Endothelial cell of umbilical vein (primary cell): ENCODE measurements at regions not wholly inside any gene's neighbourhood (a gene's known extent, or its start where the extent isn't known, plus 50 kb on each side); places are given as distances from the start of the nearest gene placed in this dataset.

Experiments
- BruUV-seq: library from RNA; stranded (reverse); fragments of 400-500 nt; replicated peaks from 2 replicates; lab custom pipeline; 2021; lab: Mats Ljungman, UMichigan
- CTCF ChIA-PET: fragments of 300-600, 350-600 bp; sonication (Branson Sonifier 250); formaldehyde crosslinking; loops from one replicate; lab custom pipeline; 2021; ENCODE audit warnings: antibody characterized with exemption, inconsistent platforms; lab: Charles Lee
- POLR2A ChIA-PET: fragments of 300-600, 350-600 bp; sonication (Branson Sonifier 250); formaldehyde crosslinking; loops from one replicate; lab custom pipeline; 2021; ENCODE audit warnings: antibody characterized with exemption, inconsistent platforms; lab: Charles Lee
- DNase-seq: peaks from one replicate; pipeline ENCODE4 v3.0.0-alpha.2; 2011; ENCODE audit warnings: low read depth, low spot score
- FAIRE-seq: peaks from 2 replicates; lab custom pipeline; 2011; peaks lifted over from hg19 to GRCh38; lab: Jason Lieb, UNC
- H2AFZ ChIP-seq: 2 replicates; pipeline ENCODE4 v1.6.0; 2012; ENCODE audit warnings: low read depth, low read length, control low read depth, inconsistent platforms
- H3K27ac ChIP-seq: 2 replicates; pipeline ENCODE4 v1.5.1; 2011; ENCODE audit warnings: low read depth, mild to moderate bottlenecking, control low read depth, low read length, moderate library complexity; ENCODE audit not compliant: insufficient read depth
- H3K27me3 ChIP-seq, 2 experiments: 2 replicates each; pipeline versions ENCODE4 v1.6.0 to v1.6.1; 2011; ENCODE audit warnings: low read length in 2 of 2, mixed read lengths in 1 of 2; ENCODE audit not compliant: control insufficient read depth in 2 of 2, insufficient read depth in 2 of 2
- H3K36me3 ChIP-seq, 2 experiments: 2 replicates in 1 of 2; 3 replicates in 1 of 2; pipeline ENCODE4 v1.5.1; 2011; ENCODE audit warnings: low read length in 2 of 2, mild to moderate bottlenecking in 1 of 2, moderate library complexity in 1 of 2; ENCODE audit not compliant: control insufficient read depth in 2 of 2, insufficient read depth in 2 of 2; ENCODE audit errors: extremely low read depth in 1 of 2
- H3K4me1 ChIP-seq: 3 replicates; pipeline ENCODE4 v1.5.1; 2011; ENCODE audit warnings: mild to moderate bottlenecking, low read length; ENCODE audit not compliant: control insufficient read depth, insufficient read depth; ENCODE audit errors: extremely low read depth
- H3K4me2 ChIP-seq: 2 replicates; pipeline ENCODE4 v1.6.1; 2011; ENCODE audit warnings: low read length, control low read depth, mixed read lengths; ENCODE audit not compliant: insufficient read depth
- H3K4me3 ChIP-seq, 3 experiments: fragments of 200-600 bp in 1 of 3; sonication (generic), shearing (Covaris generic) in 1 of 3; replicated peaks in 1 of 3; 2 replicates each; pipeline ENCODE4 v1.5.1; 2011 to 2016; ENCODE audit warnings: control low read depth in 3 of 3, low read length in 3 of 3, mild to moderate bottlenecking in 2 of 3, inconsistent platforms in 1 of 3, low read depth in 1 of 3, moderate library complexity in 1 of 3; ENCODE audit not compliant: insufficient read depth in 1 of 3
- H3K79me2 ChIP-seq: 2 replicates; pipeline ENCODE4 v1.6.0; 2012; ENCODE audit warnings: low read length, inconsistent platforms; ENCODE audit not compliant: control insufficient read depth, insufficient read depth
- H3K9ac ChIP-seq: replicated peaks from 2 replicates; pipeline ENCODE3; 2011; ENCODE audit warnings: low read length, control low read depth; ENCODE audit not compliant: insufficient read depth; ENCODE audit errors: extremely low read depth
- H3K9me1 ChIP-seq: replicated peaks from 3 replicates; pipeline ENCODE4 v1.6.0; 2011; ENCODE audit warnings: mild to moderate bottlenecking, low read length; ENCODE audit not compliant: control insufficient read depth, insufficient read depth; ENCODE audit errors: extremely low read depth
- H3K9me3 ChIP-seq: replicated peaks from 2 replicates; pipeline ENCODE4 v1.5.1; 2012; ENCODE audit warnings: low read length, inconsistent platforms; ENCODE audit not compliant: control insufficient read depth, insufficient read depth
- H4K20me1 ChIP-seq: replicated peaks from 2 replicates; pipeline ENCODE3; 2011; ENCODE audit warnings: mild to moderate bottlenecking, low read length; ENCODE audit not compliant: control insufficient read depth, insufficient read depth; ENCODE audit errors: extremely low read depth
- EZH2 ChIP-seq: IDR thresholded peaks from 2 replicates; pipeline ENCODE4 v1.6.1; 2012; ENCODE audit warnings: borderline replicate concordance, low read depth, mild to moderate bottlenecking, moderate library complexity, low read length, inconsistent platforms; ENCODE audit not compliant: severe bottlenecking
- FOS ChIP-seq: IDR thresholded peaks from 2 replicates; pipeline ENCODE4 v1.6.1; 2011; ENCODE audit warnings: mild to moderate bottlenecking, low read length, moderate library complexity, borderline replicate concordance; ENCODE audit not compliant: insufficient read depth
- GATA2 ChIP-seq: IDR thresholded peaks from 2 replicates; pipeline ENCODE4 v1.7.0; 2011; ENCODE audit warnings: low read depth, mild to moderate bottlenecking, moderate library complexity, mixed read lengths, low read length; ENCODE audit not compliant: insufficient read length, insufficient read depth
- JUN ChIP-seq: IDR thresholded peaks from 2 replicates; pipeline ENCODE4 v1.6.1; 2011; ENCODE audit warnings: borderline replicate concordance, low read depth; ENCODE audit not compliant: insufficient read length, insufficient read depth
- MYC ChIP-seq: IDR thresholded peaks from one replicate; pipeline ENCODE4 v1.6.1; 2011; ENCODE audit warnings: mild to moderate bottlenecking, low read depth, low read length
- POLR2A ChIP-seq: IDR thresholded peaks from 2 replicates; pipeline ENCODE4 v1.6.1; 2012; ENCODE audit warnings: low read depth, mild to moderate bottlenecking, control low read depth, low read length
- POLR2AphosphoS5 ChIP-seq: IDR thresholded peaks from 2 replicates; pipeline ENCODE4 v1.6.1; 2012; ENCODE audit warnings: low read depth, mild to moderate bottlenecking, control low read depth, low read length, moderate library complexity; ENCODE audit not compliant: insufficient read depth
- dilution Hi-C: fragments of 300-500 bp; cut with MboI; formaldehyde crosslinking; loops from one replicate; pipeline ENCODE4 v1.15.0; 2019; ENCODE audit warnings: low sequenced_read_pairs; ENCODE audit not compliant: extremely low pct_ligation_motif_present
- intact Hi-C: fragments of 100-400 bp; cut with micrococcal nuclease; formaldehyde crosslinking; loops from one replicate; pipeline ENCODE4 v1.10.0; 2022
- TF ChIP-seq, protein P1 (sequence below): IDR thresholded peaks from 2 replicates; pipeline ENCODE4 v1.6.1; 2011; ENCODE audit not compliant: insufficient read depth, insufficient read length
- TF ChIP-seq, protein P2 (sequence below), 2 donors: IDR thresholded peaks; 1 replicate in 1 of 2; 2 replicates in 1 of 2; pipeline ENCODE4 v1.5.1; 2011; ENCODE audit warnings: low read length in 2 of 2, mild to moderate bottlenecking in 2 of 2, moderate library complexity in 2 of 2, control low read depth in 1 of 2, inconsistent platforms in 1 of 2, low read depth in 1 of 2; ENCODE audit not compliant: insufficient read depth in 1 of 2; ENCODE audit errors: extremely low read depth in 1 of 2

DNA sequence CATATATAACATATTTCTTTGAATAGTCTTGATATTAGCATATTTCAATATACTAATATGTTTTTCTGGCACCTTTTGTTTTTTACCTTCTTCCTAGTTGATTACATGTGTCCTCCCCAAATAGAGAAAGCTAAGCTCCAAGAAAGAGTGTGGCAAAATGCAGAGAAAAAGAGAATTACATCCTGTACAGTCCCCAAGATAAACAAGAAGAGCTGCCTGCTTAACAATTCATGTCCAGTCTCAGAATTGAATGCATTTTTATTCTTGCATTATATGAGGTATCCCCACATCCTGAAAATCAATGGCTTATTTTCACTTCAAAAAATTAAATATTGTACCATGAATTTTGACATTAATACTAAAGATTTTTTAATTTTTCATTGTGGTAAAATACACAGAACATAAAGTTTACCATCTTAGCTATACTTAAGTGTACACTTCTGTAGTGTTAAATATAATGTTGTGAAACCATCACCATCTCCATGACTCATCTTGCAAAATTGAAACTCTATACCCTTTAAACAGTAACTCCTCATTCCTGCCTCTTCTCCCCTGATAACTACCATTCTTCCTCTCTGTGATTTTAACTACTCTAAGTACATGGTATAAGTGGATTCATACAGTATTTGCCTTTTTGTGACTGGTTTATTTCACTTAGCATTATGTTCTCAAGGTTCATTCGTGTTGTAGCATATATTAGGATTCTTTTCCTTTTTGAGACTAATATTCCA is 490.3 kb downstream of the COL12A1 start:
- Histone ChIP-seq H4K20me1 (no peaks in the 10 kb centered on the region), H3K4me2 (no peak overlapping the region), H3K9ac (no peak overlapping the region), H3K9me1 (no peaks in the 10 kb centered on the region), H3K9me3 (no peaks in the 10 kb centered on the region), H3K27me3 (no peaks in the 10 kb centered on the region), H3K36me3 (no peaks in the 10 kb centered on the region), H2AFZ (no peak overlapping the region), H3K79me2 (no peaks in the 10 kb centered on the region), H3K27ac (no peak overlapping the region), H3K4me1 (no peaks in the 10 kb centered on the region), H3K4me3 (no peak overlapping the region)
- DNase-seq (no peak), FAIRE-seq (no peak)
- intact Hi-C loops: no loop called here
- POLR2A ChIA-PET: no interaction called here
- CTCF ChIA-PET: no interaction called here
- BruUV-seq: no TSS peak
- dilution Hi-C loops: no loop called here
- TF ChIP-seq FOS (no peak), MYC (no peak), POLR2A (no peak), JUN (no peak), GATA2 (no peak), EZH2 (no peak), POLR2AphosphoS5 (no peak)
- TF ChIP-seq, protein P1, sequence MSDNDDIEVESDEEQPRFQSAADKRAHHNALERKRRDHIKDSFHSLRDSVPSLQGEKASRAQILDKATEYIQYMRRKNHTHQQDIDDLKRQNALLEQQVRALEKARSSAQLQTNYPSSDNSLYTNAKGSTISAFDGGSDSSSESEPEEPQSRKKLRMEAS: no peak
- TF ChIP-seq, protein P2, sequence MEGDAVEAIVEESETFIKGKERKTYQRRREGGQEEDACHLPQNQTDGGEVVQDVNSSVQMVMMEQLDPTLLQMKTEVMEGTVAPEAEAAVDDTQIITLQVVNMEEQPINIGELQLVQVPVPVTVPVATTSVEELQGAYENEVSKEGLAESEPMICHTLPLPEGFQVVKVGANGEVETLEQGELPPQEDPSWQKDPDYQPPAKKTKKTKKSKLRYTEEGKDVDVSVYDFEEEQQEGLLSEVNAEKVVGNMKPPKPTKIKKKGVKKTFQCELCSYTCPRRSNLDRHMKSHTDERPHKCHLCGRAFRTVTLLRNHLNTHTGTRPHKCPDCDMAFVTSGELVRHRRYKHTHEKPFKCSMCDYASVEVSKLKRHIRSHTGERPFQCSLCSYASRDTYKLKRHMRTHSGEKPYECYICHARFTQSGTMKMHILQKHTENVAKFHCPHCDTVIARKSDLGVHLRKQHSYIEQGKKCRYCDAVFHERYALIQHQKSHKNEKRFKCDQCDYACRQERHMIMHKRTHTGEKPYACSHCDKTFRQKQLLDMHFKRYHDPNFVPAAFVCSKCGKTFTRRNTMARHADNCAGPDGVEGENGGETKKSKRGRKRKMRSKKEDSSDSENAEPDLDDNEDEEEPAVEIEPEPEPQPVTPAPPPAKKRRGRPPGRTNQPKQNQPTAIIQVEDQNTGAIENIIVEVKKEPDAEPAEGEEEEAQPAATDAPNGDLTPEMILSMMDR (IDR thresholded peaks at IDR 0.05; ENCODE audit: extremely low read depth in 1 of 2, insufficient read depth in 1 of 2, low read depth in 1 of 2, low read length in 2 of 2): no peak
